CD14-positive monocyte (primary cell): ENCODE measurements at regions not wholly inside any gene's neighbourhood (a gene's known extent, or its start where the extent isn't known, plus 50 kb on each side); places are given as distances from the start of the nearest gene placed in this dataset.
A peak's percentile ranks its signal among the peaks of the same experiment; 100 is the strongest.

Experiments used
- DNase-seq, 3 donors: peaks; one replicate each; pipeline ENCODE4 v3.0.0-alpha.2; 2011 to 2022
- H2AFZ ChIP-seq: 2 replicates; pipeline ENCODE4 v1.6.0; 2012; ENCODE audit warnings: mild to moderate bottlenecking, low read depth, low read length, inconsistent platforms; ENCODE audit not compliant: insufficient read depth, poor library complexity, severe bottlenecking
- H3K27ac ChIP-seq, 2 donors: 1 replicate in 1 of 2; 2 replicates in 1 of 2; pipeline ENCODE4 v1.5.1; 2012 to 2013; ENCODE audit warnings: low read length in 2 of 2, control low read depth in 1 of 2, inconsistent platforms in 1 of 2, low read depth in 1 of 2, mild to moderate bottlenecking in 1 of 2
- H3K27me3 ChIP-seq, 2 donors: one replicate each; pipeline versions ENCODE4 v1.6.0 to v1.6.1; 2011 to 2013; ENCODE audit warnings: low read length in 2 of 2; ENCODE audit not compliant: control insufficient read depth in 2 of 2, insufficient read depth in 2 of 2
- H3K36me3 ChIP-seq, 2 donors: replicated peaks in 1 of 2; 1 replicate in 1 of 2; 2 replicates in 1 of 2; pipeline versions ENCODE4 v1.5.1 to v1.6.1; 2012 to 2013; ENCODE audit warnings: low read length in 2 of 2, control low read depth in 1 of 2, inconsistent platforms in 1 of 2, mild to moderate bottlenecking in 1 of 2; ENCODE audit not compliant: insufficient read depth in 2 of 2, control insufficient read depth in 1 of 2
- H3K4me1 ChIP-seq, 2 donors: 1 replicate in 1 of 2; 2 replicates in 1 of 2; pipeline versions ENCODE4 v1.5.1 to v1.6.1; 2012 to 2013; ENCODE audit warnings: low read length in 2 of 2, control low read depth in 1 of 2, inconsistent platforms in 1 of 2, mild to moderate bottlenecking in 1 of 2, moderate library complexity in 1 of 2; ENCODE audit not compliant: insufficient read depth in 2 of 2, control insufficient read depth in 1 of 2
- H3K4me2 ChIP-seq: replicated peaks from 2 replicates; pipeline ENCODE3; 2012; ENCODE audit warnings: low read length, moderate library complexity, mild to moderate bottlenecking; ENCODE audit not compliant: poor library complexity, severe bottlenecking; ENCODE audit errors: extremely low read depth
- H3K4me3 ChIP-seq, 3 experiments: fragments of 200-600 bp in 1 of 3; sonication (generic) in 1 of 3; replicated peaks in 1 of 3; 1 replicate in 2 of 3; 2 replicates in 1 of 3; pipeline ENCODE4 v1.5.1; 2011 to 2013; ENCODE audit warnings: low read length in 3 of 3, mild to moderate bottlenecking in 3 of 3, control low read depth in 2 of 3, low read depth in 2 of 3, inconsistent platforms in 1 of 3, moderate library complexity in 1 of 3
- H3K79me2 ChIP-seq: 2 replicates; pipeline ENCODE4 v1.6.0; 2012; ENCODE audit warnings: mild to moderate bottlenecking, control low read depth, inconsistent platforms, low read length, moderate library complexity; ENCODE audit not compliant: insufficient read depth
- H3K9ac ChIP-seq: 2 replicates; pipeline ENCODE4 v1.6.0; 2017; ENCODE audit warnings: low read length, mild to moderate bottlenecking; ENCODE audit not compliant: insufficient read depth, poor library complexity, severe bottlenecking
- H3K9me3 ChIP-seq, 2 donors: replicated peaks in 1 of 2; 1 replicate in 1 of 2; 2 replicates in 1 of 2; pipeline versions ENCODE4 v1.5.1 to v1.6.1; 2012 to 2013; ENCODE audit warnings: low read length in 2 of 2, control low read depth in 1 of 2; ENCODE audit not compliant: control insufficient read depth in 1 of 2, insufficient read depth in 1 of 2
- H4K20me1 ChIP-seq: 2 replicates; pipeline ENCODE4 v1.6.0; 2012; ENCODE audit warnings: mild to moderate bottlenecking, low read length, control low read depth, moderate library complexity; ENCODE audit not compliant: insufficient read depth
- H3K27ac Mint-ChIP-seq, 7 donors: one replicate each; pipeline ENCODE4 v1.8.0; 2020; ENCODE audit warnings: mild to moderate bottlenecking in 7 of 7, mixed read lengths in 7 of 7, moderate library complexity in 6 of 7, inconsistent platforms in 2 of 7
- H3K27me3 Mint-ChIP-seq, 3 donors: one replicate each; pipeline ENCODE4 v1.8.0; 2021 to 2022; ENCODE audit warnings: low read depth in 3 of 3, mild to moderate bottlenecking in 3 of 3, mixed read lengths in 3 of 3, moderate library complexity in 3 of 3, inconsistent platforms in 1 of 3
- H3K36me3 Mint-ChIP-seq, 2 donors: one replicate each; pipeline ENCODE4 v1.8.0; 2020; ENCODE audit warnings: mixed read lengths in 2 of 2, inconsistent platforms in 1 of 2, mild to moderate bottlenecking in 1 of 2
- H3K4me1 Mint-ChIP-seq: one replicate; pipeline ENCODE4 v1.8.0; 2020; ENCODE audit warnings: mild to moderate bottlenecking, mixed read lengths
- H3K4me3 Mint-ChIP-seq, 2 donors: one replicate each; pipeline ENCODE4 v1.8.0; 2020; ENCODE audit warnings: mild to moderate bottlenecking in 2 of 2, mixed read lengths in 2 of 2, moderate library complexity in 1 of 2
- H3K9me3 Mint-ChIP-seq, 7 donors: one replicate each; pipeline ENCODE4 v1.8.0; 2020 to 2022; ENCODE audit warnings: mixed read lengths in 7 of 7, mild to moderate bottlenecking in 6 of 7, moderate library complexity in 6 of 7, inconsistent platforms in 2 of 7
- CTCF ChIP-seq: fragments of 200-600 bp; IDR thresholded peaks from one replicate; pipeline ENCODE4 v1.8.0; 2022; ENCODE audit warnings: antibody characterized with exemption, mild to moderate bottlenecking
- WGBS: methylation state at CpG from one replicate; pipeline ENCODE4 v1.1.5; 2013; ENCODE audit warnings: missing lambda C conversion rate; ENCODE audit not compliant: insufficient coverage; 5-methylcytosine and 5-hydroxymethylcytosine counted together
- intact Hi-C, 2 donors: fragments of 100-400 bp; cut with micrococcal nuclease; formaldehyde crosslinking; loops; one replicate each; pipeline versions ENCODE4 v1.15.0 to v1.15.1; 2023

- H3K36me3 Mint-ChIP-seq: no peaks in the 10 kb centered on the region
- intact Hi-C loops: no loop called here
Observed at GRCh38 chr6:3607171-3607570, 144.3 kb downstream of the PXDC1 start.

GRCh38 chr6:3603340-3604130, 146.7 kb upstream of the SLC22A23 start:
- Histone ChIP-seq H3K27me3 (no peaks in the 10 kb centered on the region), H3K79me2 (no peaks in the 10 kb centered on the region), H4K20me1 (no peaks in the 10 kb centered on the region), H3K9ac (no peak overlapping the region), H2AFZ (no peak overlapping the region), H3K27ac (no peak overlapping the region), H3K4me1 (no peaks in the 10 kb centered on the region), H3K9me3 (peaks cover 8 to 19% of the 10 kb centered on the region in 2 donors), H3K4me3 (no peak overlapping the region), H3K4me2 (no peak overlapping the region), H3K36me3 (no peaks in the 10 kb centered on the region)
- Mint-ChIP-seq H3K4me1 (no peaks in the 10 kb centered on the region), H3K27ac (no peak overlapping the region), H3K4me3 (no peak overlapping the region), H3K36me3 (no peaks in the 10 kb centered on the region), H3K9me3 (peaks cover 12 to 31% (median 28%) of the 10 kb centered on the region in 7 donors), H3K27me3 (peaks cover 0 to 14% (median 8%) of the 10 kb centered on the region in 3 donors)
- WGBS: 93% methylated on average over 5 of the region's 5 CpGs
- intact Hi-C loops: no loop called here
- TF ChIP-seq CTCF: no peak
- DNase-seq: no peak

More at GRCh38 chr6:3607171-3607570, 144.3 kb downstream of the PXDC1 start:
- H2AFZ ChIP-seq: no peak overlapping the region
- Mint-ChIP-seq H3K4me3 (peak overlapping the region in 1 of 2 donors; percentile 0), H3K4me1 (no peaks in the 10 kb centered on the region), H3K9me3 (peaks cover 4 to 11% (median 9%) of the 10 kb centered on the region in 7 donors), H3K27me3 (peaks cover 3 to 17% (median 7%) of the 10 kb centered on the region in 3 donors), H3K27ac (no peak overlapping the region)
- H3K4me2 ChIP-seq: no peak overlapping the region
- H3K9ac ChIP-seq: no peak overlapping the region
- no peak for DNase-seq
- no peak overlapping the region for H3K4me3 ChIP-seq
- no peaks in the 10 kb centered on the region for H3K79me2 ChIP-seq
- WGBS: no CpG with 5 or more reads among the region's 4 CpGs
- H3K9me3 ChIP-seq: peaks cover 8% of the 10 kb centered on the region in 2 donors
- H4K20me1 ChIP-seq: no peaks in the 10 kb centered on the region
- TF ChIP-seq CTCF: no peak
- no peak overlapping the region for H3K27ac ChIP-seq
- H3K27me3 ChIP-seq: no peaks in the 10 kb centered on the region
- H3K36me3 ChIP-seq: no peaks in the 10 kb centered on the region
- H3K4me1 ChIP-seq: no peaks in the 10 kb centered on the region
